KMS-11 (cell line): ENCODE measurements at regions not wholly inside any gene's neighbourhood (a gene's known extent, or its start where the extent isn't known, plus 50 kb on each side); places are given as distances from the start of the nearest gene placed in this dataset.

ENCODE experiments used
- H2AFZ ChIP-seq: fragments of 200-600 bp; sonication (generic); 2 replicates; pipeline ENCODE4 v1.6.1; 2016; ENCODE audit warnings: antibody characterized with exemption, mixed run types, low read depth
- H3K27ac ChIP-seq: fragments of 200-600 bp; sonication (generic); 2 replicates; pipeline ENCODE4 v1.6.1; 2016; ENCODE audit warnings: mild to moderate bottlenecking, mixed run types
- H3K27me3 ChIP-seq: fragments of 200-600 bp; sonication (generic); 2 replicates; pipeline ENCODE4 v1.6.1; 2017; ENCODE audit warnings: mild to moderate bottlenecking, low read depth, mixed run types, moderate library complexity; ENCODE audit not compliant: insufficient read depth
- H3K36me3 ChIP-seq: fragments of 200-600 bp; sonication (generic); 2 replicates; pipeline ENCODE4 v1.6.1; 2017; ENCODE audit warnings: mild to moderate bottlenecking, mixed run types; ENCODE audit not compliant: insufficient read depth
- H3K4me1 ChIP-seq: fragments of 200-600 bp; sonication (generic); 2 replicates; pipeline ENCODE4 v1.6.1; 2016; ENCODE audit warnings: mild to moderate bottlenecking, low read depth, mixed run types; ENCODE audit not compliant: poor library complexity, severe bottlenecking
- H3K4me2 ChIP-seq: fragments of 200-600 bp; sonication (generic); 2 replicates; pipeline ENCODE4 v1.7.0; 2016; ENCODE audit warnings: mild to moderate bottlenecking, mixed run types
- H3K4me3 ChIP-seq: fragments of 200-600 bp; sonication (generic); IDR thresholded peaks from 2 replicates; pipeline ENCODE4 v1.6.1; 2017; ENCODE audit warnings: low read depth, low read length, mixed read lengths; ENCODE audit not compliant: insufficient read depth
- H3K79me2 ChIP-seq: fragments of 200-600 bp; sonication (generic); 2 replicates; pipeline ENCODE4 v1.6.1; 2016; ENCODE audit warnings: low read depth, mixed run types; ENCODE audit not compliant: insufficient read depth
- H3K9ac ChIP-seq: fragments of 200-600 bp; sonication (generic); 2 replicates; pipeline ENCODE4 v1.6.1; 2016; ENCODE audit warnings: mild to moderate bottlenecking, mixed run types
- H4K20me1 ChIP-seq: fragments of 200-600 bp; sonication (generic); 2 replicates; pipeline ENCODE4 v1.6.1; 2016; ENCODE audit warnings: mild to moderate bottlenecking, mixed run types; ENCODE audit not compliant: insufficient read depth
- CTCF ChIP-seq: fragments of 200-600 bp; sonication (generic); conservative IDR thresholded peaks from 2 replicates; pipeline ENCODE4 v1.6.1; 2017; ENCODE audit warnings: low read depth, mild to moderate bottlenecking, antibody characterized with exemption, low read length, moderate library complexity, mixed read lengths

DNA sequence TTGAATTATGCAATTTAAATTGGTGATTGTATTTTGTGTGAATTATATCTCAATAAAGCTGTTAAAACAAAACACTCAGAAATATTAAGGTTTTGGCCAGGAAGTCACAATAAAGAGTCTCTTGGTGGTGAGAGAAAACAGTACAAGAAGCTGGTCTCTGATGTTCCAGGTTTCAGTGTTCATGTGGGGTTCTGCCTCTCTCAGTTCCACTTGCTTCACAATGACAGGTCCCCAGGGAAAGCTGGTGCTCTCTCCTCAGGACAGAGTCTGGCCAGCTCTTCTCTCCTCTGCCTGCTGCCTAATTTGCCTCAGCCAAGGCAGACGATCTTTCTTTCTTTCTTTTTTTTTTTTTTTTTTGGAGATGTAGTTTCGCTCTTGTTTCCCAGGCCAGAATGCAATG, 342.9 kb upstream of the PLXNA2 start:
- Histone ChIP-seq H4K20me1 (no peaks in the 10 kb centered on the region), H3K4me2 (no peak overlapping the region), H2AFZ (no peak overlapping the region), H3K27me3 (no peaks in the 10 kb centered on the region), H3K27ac (no peak overlapping the region), H3K36me3 (no peaks in the 10 kb centered on the region), H3K4me1 (no peaks in the 10 kb centered on the region), H3K4me3 (no peak overlapping the region), H3K9ac (no peak overlapping the region), H3K79me2 (no peaks in the 10 kb centered on the region)
- TF ChIP-seq CTCF = no peak

DNA sequence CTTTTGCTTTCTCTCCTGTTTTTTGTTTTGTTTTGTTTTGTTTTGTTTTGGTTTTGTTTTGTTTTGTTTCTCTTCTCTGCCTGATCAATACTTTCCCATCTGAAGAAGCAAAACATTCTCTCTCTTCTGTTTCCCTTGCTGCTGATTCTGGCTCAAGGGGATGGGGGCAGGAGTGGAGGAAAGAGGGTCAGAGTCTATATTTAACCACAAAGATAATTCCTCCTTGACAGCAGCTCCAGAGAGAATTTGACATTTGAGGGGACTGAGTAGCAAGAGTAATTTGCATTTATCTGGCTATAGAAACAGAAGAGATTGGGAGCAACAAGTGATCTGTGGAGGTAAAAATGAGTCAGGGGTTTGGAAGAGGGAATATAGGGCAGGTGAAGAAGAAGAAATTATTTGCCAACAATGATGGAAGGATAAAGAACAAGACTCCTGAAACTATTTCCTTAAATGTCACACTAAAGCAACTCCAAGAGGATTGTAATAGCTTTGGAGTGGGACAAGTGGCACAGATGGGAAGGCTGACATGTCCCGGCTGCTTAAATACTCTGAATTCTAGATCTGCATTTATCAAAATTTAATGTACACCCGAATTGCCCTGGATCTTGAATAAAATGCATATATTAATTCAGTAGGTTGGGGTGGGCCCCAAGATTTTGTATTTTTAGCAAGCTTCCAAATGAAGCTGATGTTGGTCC, 349.3 kb upstream of the PLXNA2 start:
- H3K4me1 ChIP-seq = no peaks in the 10 kb centered on the region
- no peak overlapping the region for H3K27ac ChIP-seq
- TF ChIP-seq CTCF = no peak
- H2AFZ ChIP-seq = no peak overlapping the region
- no peak overlapping the region for H3K4me2 ChIP-seq
- H3K9ac ChIP-seq = no peak overlapping the region
- H3K79me2 ChIP-seq = no peaks in the 10 kb centered on the region
- no peaks in the 10 kb centered on the region for H3K27me3 ChIP-seq
- H3K4me3 ChIP-seq = no peak overlapping the region
- no peaks in the 10 kb centered on the region for H4K20me1 ChIP-seq
- no peaks in the 10 kb centered on the region for H3K36me3 ChIP-seq

DNA sequence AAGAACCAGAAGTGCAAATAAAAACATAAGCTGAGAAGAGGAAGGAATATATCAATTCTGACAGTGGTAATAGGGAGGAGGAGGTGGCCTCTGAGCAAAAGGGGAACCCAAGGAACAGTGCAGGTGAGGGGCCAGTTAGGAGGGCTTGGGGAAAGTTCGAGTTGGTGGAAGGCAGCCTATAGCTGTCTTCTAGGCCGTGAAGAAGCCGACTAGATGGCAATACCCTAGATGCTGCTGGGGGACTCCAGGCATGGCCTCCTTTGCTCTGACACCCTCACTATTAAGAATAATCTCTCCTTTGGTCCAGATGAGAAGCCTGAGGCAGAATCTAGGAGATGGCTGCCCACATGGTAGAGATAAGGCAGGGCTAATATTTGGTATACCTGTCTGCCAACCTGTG, 351.1 kb upstream of the PLXNA2 start:
- no peak overlapping the region for H3K4me2 ChIP-seq
- no peaks in the 10 kb centered on the region for H3K79me2 ChIP-seq
- no peak for TF ChIP-seq CTCF
- no peaks in the 10 kb centered on the region for H4K20me1 ChIP-seq
- H3K27ac ChIP-seq = no peak overlapping the region
- no peak overlapping the region for H2AFZ ChIP-seq
- H3K9ac ChIP-seq = no peak overlapping the region
- no peak overlapping the region for H3K4me3 ChIP-seq
- no peaks in the 10 kb centered on the region for H3K4me1 ChIP-seq
- H3K27me3 ChIP-seq = no peaks in the 10 kb centered on the region
- H3K36me3 ChIP-seq = no peaks in the 10 kb centered on the region

GRCh38 chr1:208595745-208596144, 351.6 kb upstream of the PLXNA2 start:
- Histone ChIP-seq H3K27me3 (no peaks in the 10 kb centered on the region), H2AFZ (no peak overlapping the region), H3K4me2 (no peak overlapping the region), H4K20me1 (no peaks in the 10 kb centered on the region), H3K79me2 (no peaks in the 10 kb centered on the region), H3K9ac (no peak overlapping the region), H3K4me3 (no peak overlapping the region), H3K4me1 (no peaks in the 10 kb centered on the region), H3K36me3 (no peaks in the 10 kb centered on the region), H3K27ac (no peak overlapping the region)
- TF ChIP-seq CTCF = no peak
